Activated T-cell treated with anti-CD3 and anti-CD28 coated beads, Interleukin-2, amount 50 U/mL, for 72 hours (primary cell): ENCODE measurements at regions not wholly inside any gene's neighbourhood (a gene's known extent, or its start where the extent isn't known, plus 50 kb on each side); places are given as distances from the start of the nearest gene placed in this dataset.
A peak's percentile ranks its signal among the peaks of the same experiment; 100 is the strongest.
"Not testable (repeated sequence)": the region's sequence is repeated elsewhere in the genome, so short reads cannot be mapped to it uniquely, and the experiment has no call there.

Experiments
- ATAC-seq, 2 donors: fragments of 150-1000 bp; cut with Tn5 transposase; replicated peaks in 1 of 2; 2 replicates each; pipeline ENCODE4 v1.10.0; 2021; ENCODE audit warnings: moderate library complexity in 2 of 2, mild to moderate bottlenecking in 1 of 2
- DNase-seq, 2 donors: peaks; one replicate each; pipeline ENCODE4 v3.0.0; 2021 to 2022; ENCODE audit warnings: mixed read lengths in 1 of 2
- H3K27ac Mint-ChIP-seq: one replicate; pipeline ENCODE4 v1.8.0; 2022; ENCODE audit warnings: mild to moderate bottlenecking, moderate library complexity, mixed read lengths
- H3K27me3 Mint-ChIP-seq: one replicate; pipeline ENCODE4 v1.8.0; 2022; ENCODE audit warnings: low read depth, mixed read lengths
- H3K36me3 Mint-ChIP-seq, 2 donors: one replicate each; pipeline ENCODE4 v1.8.0; 2022; ENCODE audit warnings: mixed read lengths in 2 of 2, mild to moderate bottlenecking in 1 of 2; ENCODE audit not compliant: insufficient read depth in 2 of 2
- H3K4me1 Mint-ChIP-seq: one replicate; pipeline ENCODE4 v1.8.0; 2022; ENCODE audit warnings: low read depth, mixed read lengths
- H3K4me3 Mint-ChIP-seq, 2 donors: one replicate each; pipeline ENCODE4 v1.8.0; 2022; ENCODE audit warnings: mild to moderate bottlenecking in 2 of 2, mixed read lengths in 2 of 2, moderate library complexity in 2 of 2
- H3K9me3 Mint-ChIP-seq, 2 donors: one replicate each; pipeline ENCODE4 v1.8.0; 2022; ENCODE audit warnings: mixed read lengths in 2 of 2

DNA sequence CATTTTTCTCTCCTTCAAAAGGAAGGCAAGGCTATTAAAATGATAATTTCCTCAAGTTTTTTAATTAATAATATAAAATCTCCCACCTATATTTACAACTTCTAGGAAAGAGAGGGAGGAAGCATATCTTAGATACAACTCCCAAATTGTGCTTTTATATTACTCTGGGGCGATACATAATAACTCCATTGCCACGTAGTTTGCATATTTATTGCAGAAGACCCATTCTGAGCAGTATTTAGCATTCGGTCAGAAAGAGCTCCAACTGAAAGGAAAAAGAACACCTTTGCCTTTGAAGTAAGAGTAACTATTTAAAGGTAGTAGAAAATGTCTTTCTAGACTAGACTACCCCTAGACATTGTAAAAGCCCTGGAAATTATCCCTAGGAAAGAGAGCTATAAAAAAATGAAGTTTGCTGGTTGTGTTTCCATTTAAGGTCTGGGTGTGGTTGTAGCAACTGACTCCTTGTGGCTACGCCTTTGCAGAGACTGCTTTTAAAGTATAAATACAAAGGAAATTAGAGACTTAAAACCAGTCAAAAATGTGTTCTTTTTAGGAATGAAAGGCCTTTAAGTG lies 566.1 kb downstream of the ZNF608 start:
- ATAC-seq (no peak), DNase-seq (no peak)
- H3K4me3 Mint-ChIP-seq = no peak overlapping the region
- no peaks in the 10 kb centered on the region for H3K27me3 Mint-ChIP-seq
- no peaks in the 10 kb centered on the region for H3K4me1 Mint-ChIP-seq
- H3K9me3 Mint-ChIP-seq = no peaks in the 10 kb centered on the region
- no peaks in the 10 kb centered on the region for H3K36me3 Mint-ChIP-seq
- no peak overlapping the region for H3K27ac Mint-ChIP-seq

GRCh38 chr5:124179819-124180218 lies 566.6 kb downstream of the ZNF608 start:
- Mint-ChIP-seq H3K27me3 (no peaks in the 10 kb centered on the region), H3K27ac (no peak overlapping the region), H3K4me1 (no peaks in the 10 kb centered on the region), H3K9me3 (no peaks in the 10 kb centered on the region), H3K4me3 (no peak overlapping the region), H3K36me3 (no peaks in the 10 kb centered on the region)
- ATAC-seq (no peak), DNase-seq (no peak)

- no peaks in the 10 kb centered on the region for H3K27me3 Mint-ChIP-seq
- ATAC-seq (no peak), DNase-seq (no peak)
- no peaks in the 10 kb centered on the region for H3K36me3 Mint-ChIP-seq
- no peak overlapping the region for H3K27ac Mint-ChIP-seq
- H3K4me1 Mint-ChIP-seq = no peaks in the 10 kb centered on the region
- H3K9me3 Mint-ChIP-seq = no peaks in the 10 kb centered on the region
- no peak overlapping the region for H3K4me3 Mint-ChIP-seq
Measured at GRCh38 chr5:124178050-124178449, 568.4 kb downstream of the ZNF608 start.

GRCh38 chr5:124176692-124177091 lies 569.7 kb downstream of the ZNF608 start:
- H3K36me3 Mint-ChIP-seq = no peaks in the 10 kb centered on the region
- DNase-seq = no peak
- no peak for ATAC-seq
- H3K27me3 Mint-ChIP-seq = no peaks in the 10 kb centered on the region
- H3K9me3 Mint-ChIP-seq = peaks cover 4% of the 10 kb centered on the region in 2 donors
- H3K4me1 Mint-ChIP-seq = no peaks in the 10 kb centered on the region
- H3K27ac Mint-ChIP-seq = no peak overlapping the region
- H3K4me3 Mint-ChIP-seq = no peak overlapping the region

DNA sequence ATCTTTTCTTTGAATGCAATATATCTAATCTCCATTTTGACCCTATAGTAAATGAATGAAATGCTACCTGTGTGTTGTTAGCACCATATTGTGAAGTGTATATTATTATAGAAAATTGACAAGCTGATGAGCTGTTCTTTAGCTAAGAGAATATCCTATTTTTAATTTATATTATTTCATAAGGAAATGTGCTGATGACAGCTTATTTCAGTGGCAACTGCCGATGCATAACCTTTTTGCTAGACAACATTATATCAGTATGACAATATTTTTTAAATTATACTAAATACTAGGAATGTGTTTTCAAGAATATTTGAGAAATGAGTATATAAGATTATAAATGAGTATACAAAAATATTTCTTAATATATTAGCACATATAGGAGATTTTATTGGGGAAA lies 573.1 kb downstream of the ZNF608 start:
- no peaks in the 10 kb centered on the region for H3K36me3 Mint-ChIP-seq
- no peak overlapping the region for H3K4me3 Mint-ChIP-seq
- DNase-seq (no peak), ATAC-seq (no peak)
- H3K27me3 Mint-ChIP-seq = no peaks in the 10 kb centered on the region
- H3K27ac Mint-ChIP-seq = no peak overlapping the region
- no peaks in the 10 kb centered on the region for H3K4me1 Mint-ChIP-seq
- H3K9me3 Mint-ChIP-seq = peaks cover 4 to 5% of the 10 kb centered on the region in 2 donors

DNA sequence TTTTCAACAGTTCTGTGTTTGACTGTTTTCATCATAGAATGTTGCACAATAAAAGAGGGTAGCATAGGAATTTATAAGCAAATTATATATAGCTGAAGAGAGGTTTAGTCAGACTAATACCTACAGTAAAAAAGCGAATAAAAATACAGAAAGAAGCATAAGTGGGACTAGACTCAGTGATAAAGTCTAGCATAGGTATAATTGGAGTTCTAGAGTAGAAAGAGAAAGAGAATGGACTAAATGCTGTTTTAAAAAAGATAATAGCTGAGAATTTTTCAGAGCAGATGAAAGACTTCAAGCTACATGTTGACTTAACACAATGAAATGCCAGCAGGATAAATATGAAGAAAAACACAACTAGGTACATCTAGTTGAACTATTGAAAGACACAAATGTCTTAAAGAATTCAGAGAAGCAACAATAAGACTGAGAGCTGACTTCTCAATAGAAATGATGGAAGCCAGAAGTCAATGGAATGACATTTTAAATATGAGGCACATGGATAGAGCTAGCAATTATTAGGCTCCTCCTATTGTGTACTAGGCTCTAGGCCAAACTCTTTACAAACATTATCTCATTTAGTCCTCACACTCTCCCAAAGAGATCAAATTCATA lies 573.9 kb downstream of the ZNF608 start:
- DNase-seq = no peak
- H3K27ac Mint-ChIP-seq = no peak overlapping the region

GRCh38 chr5:124168093-124168492 lies 578.3 kb downstream of the ZNF608 start:
- H3K36me3 Mint-ChIP-seq, H3K27ac Mint-ChIP-seq, DNase-seq, H3K27me3 Mint-ChIP-seq, ATAC-seq, H3K9me3 Mint-ChIP-seq, H3K4me1 Mint-ChIP-seq, H3K4me3 Mint-ChIP-seq: not testable (repeated sequence)

More for the DNA sequence above, 573.9 kb downstream of the ZNF608 start:
- Mint-ChIP-seq H3K27me3 (no peaks in the 10 kb centered on the region), H3K4me3 (no peak overlapping the region), H3K9me3 (peaks cover 7 to 8% of the 10 kb centered on the region in 2 donors), H3K4me1 (no peaks in the 10 kb centered on the region), H3K36me3 (no peaks in the 10 kb centered on the region)
- ATAC-seq = no peak

GRCh38 chr5:124162767-124163532 lies 583.5 kb downstream of the ZNF608 start:
- ATAC-seq = peak in 1 of 2 donors; percentile 24
- H3K27me3 Mint-ChIP-seq = no peaks in the 10 kb centered on the region

GRCh38 chr5:124161266-124161665 lies 585.2 kb downstream of the ZNF608 start:
- H3K27me3 Mint-ChIP-seq = no peaks in the 10 kb centered on the region
- H3K27ac Mint-ChIP-seq = no peak overlapping the region
- ATAC-seq (no peak), DNase-seq (no peak)
- no peaks in the 10 kb centered on the region for H3K36me3 Mint-ChIP-seq
- peaks cover 8% of the 10 kb centered on the region for H3K4me1 Mint-ChIP-seq
- H3K9me3 Mint-ChIP-seq = peaks cover 0 to 5% of the 10 kb centered on the region in 2 donors
- no peak overlapping the region for H3K4me3 Mint-ChIP-seq

More at GRCh38 chr5:124162767-124163532, 583.5 kb downstream of the ZNF608 start:
- Mint-ChIP-seq H3K4me3 (no peak overlapping the region), H3K4me1 (peaks cover 8% of the 10 kb centered on the region), H3K36me3 (no peaks in the 10 kb centered on the region), H3K27ac (no peak overlapping the region), H3K9me3 (peaks cover 0 to 5% of the 10 kb centered on the region in 2 donors)
- DNase-seq = no peak

- Mint-ChIP-seq H3K9me3 (peaks cover 3 to 8% of the 10 kb centered on the region in 2 donors), H3K36me3 (peaks cover 3% of the 10 kb centered on the region in 2 donors), H3K27ac (no peak overlapping the region), H3K4me1 (peaks cover 8% of the 10 kb centered on the region), H3K27me3 (no peaks in the 10 kb centered on the region), H3K4me3 (no peak overlapping the region)
- no peak for ATAC-seq
- DNase-seq = no peak
Measured at GRCh38 chr5:124160265-124160664, 586.2 kb downstream of the ZNF608 start.

- no peaks in the 10 kb centered on the region for H3K27me3 Mint-ChIP-seq
- no peaks in the 10 kb centered on the region for H3K4me1 Mint-ChIP-seq
- DNase-seq = no peak
- H3K36me3 Mint-ChIP-seq = peaks cover 6 to 11% of the 10 kb centered on the region in 2 donors
- H3K27ac Mint-ChIP-seq = no peak overlapping the region
- peaks cover 13 to 15% of the 10 kb centered on the region in 2 donors for H3K9me3 Mint-ChIP-seq
- no peak for ATAC-seq
- H3K4me3 Mint-ChIP-seq = peak overlapping the region in 1 of 2 donors; percentile 58
Measured at GRCh38 chr5:124157320-124157719, 589.1 kb downstream of the ZNF608 start.

DNA sequence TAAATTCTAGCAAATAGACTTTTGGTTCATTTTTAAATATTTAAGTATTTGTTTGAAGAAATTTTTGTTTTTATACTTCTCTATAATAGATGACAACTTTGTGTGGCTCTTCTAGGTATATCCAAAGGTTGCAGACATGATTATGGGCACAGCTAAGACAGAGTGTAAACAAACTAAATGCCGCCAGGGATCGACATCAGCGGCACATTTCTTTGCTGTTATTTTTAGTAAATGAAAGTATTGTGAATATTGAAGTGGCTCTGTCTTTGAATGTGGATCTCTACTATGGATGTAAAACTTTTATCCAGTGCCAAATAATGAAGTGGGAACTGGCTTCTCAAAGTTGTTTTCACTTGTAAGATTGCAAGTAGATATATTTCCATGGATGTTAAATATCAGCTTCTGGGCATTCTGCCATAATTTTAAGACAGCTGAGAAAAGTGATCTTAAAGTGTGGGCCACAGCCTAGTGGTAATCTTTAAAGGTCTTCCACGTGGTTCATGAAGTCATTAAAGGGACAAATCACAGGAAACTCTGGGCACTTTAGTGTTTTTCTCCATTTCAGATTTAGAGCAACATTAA lies 589.9 kb downstream of the ZNF608 start:
- H3K4me3 Mint-ChIP-seq = no peak overlapping the region

DNA sequence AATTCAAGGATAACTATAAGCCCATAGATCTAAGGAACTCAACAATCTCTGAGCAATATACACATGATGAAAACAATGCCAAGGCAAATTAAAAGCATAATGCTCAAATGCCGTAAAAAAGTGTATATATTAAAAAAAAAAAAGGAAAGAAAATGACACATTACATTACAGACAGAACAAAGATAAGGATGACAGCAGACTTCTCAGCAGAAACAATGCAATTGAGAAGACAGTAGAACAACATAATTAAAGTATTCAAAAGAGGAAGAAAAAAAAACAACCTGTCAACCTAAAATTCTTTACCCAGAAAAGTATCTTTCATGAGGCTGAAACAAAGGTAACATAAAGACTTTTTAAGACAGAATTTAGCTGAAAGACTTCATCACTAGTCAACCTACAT lies 591.7 kb downstream of the ZNF608 start:
- Mint-ChIP-seq H3K4me1 (no peaks in the 10 kb centered on the region), H3K27me3 (no peaks in the 10 kb centered on the region), H3K27ac (no peak overlapping the region), H3K4me3 (no peak overlapping the region), H3K36me3 (peaks cover 6 to 11% of the 10 kb centered on the region in 2 donors), H3K9me3 (peaks cover 15 to 19% of the 10 kb centered on the region in 2 donors)
- ATAC-seq (no peak), DNase-seq (no peak)

More for the DNA sequence above, 589.9 kb downstream of the ZNF608 start:
- Mint-ChIP-seq H3K27me3 (no peaks in the 10 kb centered on the region), H3K36me3 (peaks cover 6 to 11% of the 10 kb centered on the region in 2 donors), H3K27ac (no peak overlapping the region), H3K9me3 (peaks cover 9 to 15% of the 10 kb centered on the region in 2 donors), H3K4me1 (no peaks in the 10 kb centered on the region)
- ATAC-seq (no peak), DNase-seq (no peak)
